AG04449 (cell line): ENCODE measurements at regions not wholly inside any gene's neighbourhood (a gene's known extent, or its start where the extent isn't known, plus 50 kb on each side); places are given as distances from the start of the nearest gene placed in this dataset.

Source experiments
- CTCF ChIA-PET: fragments of 350-600 bp; formaldehyde crosslinking; extraction: SDS; loops from one replicate; lab custom pipeline; 2021; ENCODE audit warnings: antibody characterized with exemption; lab: Yijun Ruan, JAX
- POLR2A ChIA-PET: fragments of 400-600, 350-600 bp; formaldehyde crosslinking; extraction: SDS; loops from one replicate; lab custom pipeline; 2020; ENCODE audit warnings: antibody characterized with exemption, inconsistent platforms; lab: Yijun Ruan, JAX
- DNase-seq: peaks from one replicate; pipeline ENCODE4 v3.0.0-alpha.2; 2010; ENCODE audit warnings: low read depth, low spot score
- H3K4me3 ChIP-seq: 2 replicates; pipeline ENCODE4 v1.5.1; 2011; ENCODE audit warnings: low read depth, mild to moderate bottlenecking, control low read depth, low read length
- CTCF ChIP-seq: IDR thresholded peaks from one replicate; pipeline ENCODE4 v1.5.1; 2011; ENCODE audit warnings: mild to moderate bottlenecking, moderate library complexity, low read length, control low read depth, inconsistent platforms; ENCODE audit not compliant: insufficient read depth; ENCODE audit errors: missing control alignments

- POLR2A ChIA-PET = no interaction called here
- CTCF ChIA-PET = no interaction called here
- H3K4me3 ChIP-seq = no peak overlapping the region
- TF ChIP-seq CTCF = no peak
- no peak for DNase-seq
Measured at GRCh38 chr16:64638766-64639165, 483.1 kb downstream of the CDH11 start.

GRCh38 chr16:64629622-64630021 lies 492.2 kb downstream of the CDH11 start:
- no peak for DNase-seq
- H3K4me3 ChIP-seq = no peak overlapping the region
- CTCF ChIA-PET = no interaction called here
- TF ChIP-seq CTCF = no peak
- POLR2A ChIA-PET = no interaction called here

- CTCF ChIA-PET = no interaction called here
- H3K4me3 ChIP-seq = no peak overlapping the region
- POLR2A ChIA-PET = no interaction called here
- no peak for DNase-seq
- TF ChIP-seq CTCF = no peak
Measured at GRCh38 chr16:64627781-64628180, 494.1 kb downstream of the CDH11 start.

GRCh38 chr16:64627288-64627687 lies 494.6 kb downstream of the CDH11 start:
- POLR2A ChIA-PET = no interaction called here
- CTCF ChIA-PET = no interaction called here
- no peak for DNase-seq
- TF ChIP-seq CTCF = no peak
- no peak overlapping the region for H3K4me3 ChIP-seq

- no peak for TF ChIP-seq CTCF
- CTCF ChIA-PET = no interaction called here
- no peak for DNase-seq
- POLR2A ChIA-PET = no interaction called here
- no peak overlapping the region for H3K4me3 ChIP-seq
Measured at GRCh38 chr16:64626776-64627175, 495.1 kb downstream of the CDH11 start.

GRCh38 chr16:64621616-64622015 lies 500.2 kb downstream of the CDH11 start:
- ChIA-PET CTCF (no interaction called here), POLR2A (no interaction called here)
- DNase-seq = no peak
- no peak for TF ChIP-seq CTCF
- no peak overlapping the region for H3K4me3 ChIP-seq
